SK-N-SH (cell line): ENCODE measurements at regions not wholly inside any gene's neighbourhood (a gene's known extent, or its start where the extent isn't known, plus 50 kb on each side); places are given as distances from the start of the nearest gene placed in this dataset.

ENCODE experiments used
- CTCF ChIA-PET: fragments of 300-600, 350-600 bp; formaldehyde crosslinking; extraction: SDS; loops from one replicate; lab custom pipeline; 2021; lab: Yijun Ruan, JAX
- POLR2A ChIA-PET: fragments of 350-600 bp; sonication (Branson Sonifier 250); formaldehyde crosslinking; extraction: SDS; loops from one replicate; lab custom pipeline; 2020; ENCODE audit warnings: antibody characterized with exemption, inconsistent platforms; lab: Yijun Ruan, JAX
- DNase-seq: peaks from one replicate; pipeline ENCODE4 v3.0.0; 2012
- H2AFZ ChIP-seq: fragments of 200-600 bp; sonication (generic); 2 replicates; pipeline ENCODE4 v1.8.1; 2016; ENCODE audit warnings: antibody characterized with exemption, mild to moderate bottlenecking, low read depth
- H3F3A ChIP-seq: fragments of 200-600 bp; sonication (generic); replicated peaks from 2 replicates; pipeline ENCODE3; 2016; ENCODE audit warnings: antibody characterized with exemption, mild to moderate bottlenecking; ENCODE audit not compliant: insufficient read depth
- H3K27ac ChIP-seq, 2 experiments: fragments of 200-500 bp in 1 of 2; fragments of 200-600 bp in 1 of 2; sonication (Bioruptor generic) in 1 of 2; sonication (generic), shearing (Covaris generic) in 1 of 2; 2 replicates each; pipeline versions ENCODE4 v1.5.1 to v1.6.1; 2014 to 2016; ENCODE audit warnings: low read depth in 2 of 2, inconsistent platforms in 1 of 2, low read length in 1 of 2, mild to moderate bottlenecking in 1 of 2, mixed read lengths in 1 of 2
- H3K27me3 ChIP-seq: fragments of 200-600 bp; sonication (generic), shearing (Covaris generic); 2 replicates; pipeline ENCODE4 v1.6.1; 2016; ENCODE audit warnings: mixed run types; ENCODE audit not compliant: insufficient read depth
- H3K36me3 ChIP-seq, 2 experiments: fragments of 200-500 bp in 1 of 2; fragments of 200-600 bp in 1 of 2; sonication (Bioruptor generic) in 1 of 2; sonication (generic) in 1 of 2; replicated peaks in 1 of 2; 2 replicates each; pipeline versions ENCODE3 to v1.5.1; 2014 to 2016; ENCODE audit warnings: low read length in 1 of 2, mild to moderate bottlenecking in 1 of 2; ENCODE audit not compliant: insufficient read depth in 2 of 2, control insufficient read depth in 1 of 2
- H3K4me1 ChIP-seq, 2 experiments: fragments of 200-500 bp in 1 of 2; fragments of 200-600 bp in 1 of 2; sonication (Bioruptor generic) in 1 of 2; sonication (generic), shearing (Covaris generic) in 1 of 2; 2 replicates each; pipeline versions ENCODE4 v1.5.1 to v1.6.1; 2014 to 2016; ENCODE audit warnings: low read depth in 1 of 2, low read length in 1 of 2, mixed run types in 1 of 2; ENCODE audit not compliant: insufficient read depth in 2 of 2, control insufficient read depth in 1 of 2
- H3K4me2 ChIP-seq: fragments of 200-600 bp; sonication (generic), shearing (Covaris generic); 2 replicates; pipeline ENCODE4 v1.6.1; 2017; ENCODE audit warnings: mixed run types
- H3K4me3 ChIP-seq, 2 experiments: fragments of 200-500 bp in 1 of 2; fragments of 200-600 bp in 1 of 2; sonication (Bioruptor generic) in 1 of 2; sonication (generic), shearing (Covaris generic) in 1 of 2; 2 replicates each; pipeline versions ENCODE4 v1.5.1 to v1.8.1; 2014 to 2016; ENCODE audit warnings: low read depth in 2 of 2, inconsistent platforms in 1 of 2, low read length in 1 of 2, mild to moderate bottlenecking in 1 of 2, mixed read lengths in 1 of 2, moderate library complexity in 1 of 2
- H3K79me2 ChIP-seq: fragments of 200-600 bp; sonication (generic); 2 replicates; pipeline ENCODE4 v1.8.1; 2017; ENCODE audit warnings: mild to moderate bottlenecking; ENCODE audit not compliant: insufficient read depth
- H3K9ac ChIP-seq: fragments of 200-600 bp; sonication (generic); 2 replicates; pipeline ENCODE4 v1.6.1; 2017; ENCODE audit warnings: mixed run types
- H3K9me2 ChIP-seq: fragments of 200-600 bp; sonication (generic); 2 replicates; pipeline ENCODE4 v1.6.1; 2017; ENCODE audit warnings: mixed run types
- H3K9me3 ChIP-seq: fragments of 200-600 bp; sonication (generic); 2 replicates; pipeline ENCODE4 v1.6.1; 2017; ENCODE audit warnings: mixed run types, mild to moderate bottlenecking, moderate library complexity
- H4K20me1 ChIP-seq: fragments of 200-600 bp; sonication (generic); 2 replicates; pipeline ENCODE4 v1.6.1; 2017; ENCODE audit warnings: mild to moderate bottlenecking, mixed run types; ENCODE audit not compliant: insufficient read depth
- CHD2 ChIP-seq: fragments of 150-350 bp; IDR thresholded peaks from 2 replicates; pipeline ENCODE4 v1.6.1; 2018; ENCODE audit warnings: low read length; ENCODE audit not compliant: partially characterized antibody
- CTCF ChIP-seq: fragments of 200-600 bp; sonication (generic); IDR thresholded peaks from 2 replicates; pipeline ENCODE4 v1.6.1; 2017; ENCODE audit warnings: antibody characterized with exemption, mild to moderate bottlenecking, moderate library complexity
- ELF1 ChIP-seq: IDR thresholded peaks from 2 replicates; pipeline ENCODE4 v1.4.0; 2012
- EP300 ChIP-seq, 2 experiments: IDR thresholded peaks; 2 replicates each; pipeline versions ENCODE4 v1.4.0 to v1.6.1; 2012; ENCODE audit warnings: borderline replicate concordance in 1 of 2, low read depth in 1 of 2, low read length in 1 of 2
- EZH2phosphoT487 ChIP-seq: fragments of 200-600 bp; sonication (generic); IDR thresholded peaks from 2 replicates; pipeline ENCODE4 v1.6.1; 2017; ENCODE audit warnings: low read depth, mixed run types, mild to moderate bottlenecking, antibody characterized with exemption, moderate library complexity, borderline replicate concordance
- FOXJ3 ChIP-seq: sonication (generic); formaldehyde crosslinking; IDR thresholded peaks from 2 replicates; pipeline ENCODE4 v1.5.1; 2020; ENCODE audit warnings: mild to moderate bottlenecking, missing genetic modification reagents
- FOXM1 ChIP-seq: IDR thresholded peaks from 2 replicates; pipeline ENCODE4 v1.4.0; 2012; ENCODE audit warnings: low read depth, mild to moderate bottlenecking
- MXI1 ChIP-seq: IDR thresholded peaks from 2 replicates; pipeline ENCODE4 v1.6.1; 2012; ENCODE audit warnings: mild to moderate bottlenecking, low read depth, low read length, improper control_type of control experiment
- NRF1 ChIP-seq: IDR thresholded peaks from 2 replicates; pipeline ENCODE4 v1.6.1; 2012; ENCODE audit warnings: low read depth, mild to moderate bottlenecking, low read length
- RAD21 ChIP-seq: IDR thresholded peaks from 2 replicates; pipeline ENCODE4 v1.6.1; 2012; ENCODE audit warnings: mild to moderate bottlenecking, low read length
- REST ChIP-seq: IDR thresholded peaks from 2 replicates; pipeline ENCODE4 v1.6.1; 2012; ENCODE audit warnings: mild to moderate bottlenecking, low read depth, low read length, moderate library complexity
- RFX5 ChIP-seq: IDR thresholded peaks from 2 replicates; pipeline ENCODE4 v1.6.1; 2012; ENCODE audit warnings: mild to moderate bottlenecking, improper control_type of control experiment, low read length
- RXRA ChIP-seq: IDR thresholded peaks from 2 replicates; pipeline ENCODE4 v1.4.0; 2012; ENCODE audit warnings: low read depth, mild to moderate bottlenecking, borderline replicate concordance
- SIN3A ChIP-seq: IDR thresholded peaks from 2 replicates; pipeline ENCODE4 v1.6.1; 2012; ENCODE audit warnings: low read depth, mild to moderate bottlenecking, low read length, moderate library complexity, borderline replicate concordance
- TAF1 ChIP-seq: IDR thresholded peaks from 2 replicates; pipeline ENCODE4 v1.6.1; 2012; ENCODE audit warnings: low read depth, mild to moderate bottlenecking, low read length, moderate library complexity, borderline replicate concordance
- TCF12 ChIP-seq: IDR thresholded peaks from 2 replicates; pipeline ENCODE4 v1.4.0; 2012
- USF2 ChIP-seq: fragments of 150-350 bp; IDR thresholded peaks from 2 replicates; pipeline ENCODE4 v1.6.1; 2017; ENCODE audit warnings: antibody characterized with exemption, low read length, low read depth, borderline replicate concordance
- WGBS: methylation state at CpG from one replicate; pipeline ENCODE4 v1.1.6; 2017; ENCODE audit warnings: low lambda C conversion rate; 5-methylcytosine and 5-hydroxymethylcytosine counted together
- TF ChIP-seq, protein P1 (sequence below): IDR thresholded peaks from 2 replicates; pipeline ENCODE4 v1.4.0; 2012; ENCODE audit warnings: low read depth
- TF ChIP-seq, protein P2 (sequence below): IDR thresholded peaks from 2 replicates; pipeline ENCODE4; 2012
- TF ChIP-seq, protein P3 (sequence below): IDR thresholded peaks from 2 replicates; pipeline ENCODE4 v1.4.0; 2012; ENCODE audit warnings: low read depth, borderline replicate concordance

DNA sequence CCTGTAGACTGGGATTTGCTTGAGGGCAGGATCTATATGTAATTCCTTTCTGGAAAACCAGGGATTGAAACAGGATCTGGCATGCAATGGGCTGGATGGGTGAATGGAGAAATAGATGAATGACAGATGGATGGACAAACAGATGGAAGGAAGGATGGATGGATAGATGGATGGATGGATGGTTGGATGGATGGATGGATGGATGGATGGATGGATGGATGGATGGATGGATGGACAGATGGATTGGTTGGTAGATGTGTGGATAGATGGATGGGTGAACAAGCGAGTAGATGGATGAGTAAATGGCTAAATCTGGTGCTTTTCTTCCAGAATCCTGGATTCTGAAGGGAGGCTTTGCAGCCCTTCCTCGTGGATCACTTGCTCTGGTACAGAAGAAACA is 162.5 kb upstream of the SMIM23 start:
- Histone ChIP-seq H3K27ac (no peak overlapping the region), H3K9ac (no peak overlapping the region), H3K79me2 (no peaks in the 10 kb centered on the region), H3K36me3 (no peaks in the 10 kb centered on the region), H2AFZ (no peak overlapping the region), H3F3A (no peaks in the 10 kb centered on the region), H3K27me3 (no peaks in the 10 kb centered on the region), H3K9me3 (no peaks in the 10 kb centered on the region)
- ChIA-PET POLR2A (no interaction called here), CTCF (no interaction called here)
- TF ChIP-seq EZH2phosphoT487, result no peak
- no peak for TF ChIP-seq USF2
- TF ChIP-seq, protein P1, sequence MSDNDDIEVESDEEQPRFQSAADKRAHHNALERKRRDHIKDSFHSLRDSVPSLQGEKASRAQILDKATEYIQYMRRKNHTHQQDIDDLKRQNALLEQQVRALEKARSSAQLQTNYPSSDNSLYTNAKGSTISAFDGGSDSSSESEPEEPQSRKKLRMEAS, result no peak
- TF ChIP-seq, protein P2, sequence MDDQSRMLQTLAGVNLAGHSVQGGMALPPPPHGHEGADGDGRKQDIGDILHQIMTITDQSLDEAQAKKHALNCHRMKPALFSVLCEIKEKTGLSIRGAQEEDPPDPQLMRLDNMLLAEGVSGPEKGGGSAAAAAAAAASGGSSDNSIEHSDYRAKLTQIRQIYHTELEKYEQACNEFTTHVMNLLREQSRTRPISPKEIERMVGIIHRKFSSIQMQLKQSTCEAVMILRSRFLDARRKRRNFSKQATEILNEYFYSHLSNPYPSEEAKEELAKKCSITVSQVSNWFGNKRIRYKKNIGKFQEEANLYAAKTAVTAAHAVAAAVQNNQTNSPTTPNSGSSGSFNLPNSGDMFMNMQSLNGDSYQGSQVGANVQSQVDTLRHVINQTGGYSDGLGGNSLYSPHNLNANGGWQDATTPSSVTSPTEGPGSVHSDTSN, result no peak
- TF ChIP-seq EP300 (IDR thresholded peaks at IDR 0.05; ENCODE audit: borderline replicate concordance in 1 of 2, low read depth in 1 of 2, low read length in 1 of 2), result no peak
- no peak for TF ChIP-seq NRF1
- TF ChIP-seq ELF1, result no peak
- TF ChIP-seq TAF1, result no peak
- TF ChIP-seq, protein P3, sequence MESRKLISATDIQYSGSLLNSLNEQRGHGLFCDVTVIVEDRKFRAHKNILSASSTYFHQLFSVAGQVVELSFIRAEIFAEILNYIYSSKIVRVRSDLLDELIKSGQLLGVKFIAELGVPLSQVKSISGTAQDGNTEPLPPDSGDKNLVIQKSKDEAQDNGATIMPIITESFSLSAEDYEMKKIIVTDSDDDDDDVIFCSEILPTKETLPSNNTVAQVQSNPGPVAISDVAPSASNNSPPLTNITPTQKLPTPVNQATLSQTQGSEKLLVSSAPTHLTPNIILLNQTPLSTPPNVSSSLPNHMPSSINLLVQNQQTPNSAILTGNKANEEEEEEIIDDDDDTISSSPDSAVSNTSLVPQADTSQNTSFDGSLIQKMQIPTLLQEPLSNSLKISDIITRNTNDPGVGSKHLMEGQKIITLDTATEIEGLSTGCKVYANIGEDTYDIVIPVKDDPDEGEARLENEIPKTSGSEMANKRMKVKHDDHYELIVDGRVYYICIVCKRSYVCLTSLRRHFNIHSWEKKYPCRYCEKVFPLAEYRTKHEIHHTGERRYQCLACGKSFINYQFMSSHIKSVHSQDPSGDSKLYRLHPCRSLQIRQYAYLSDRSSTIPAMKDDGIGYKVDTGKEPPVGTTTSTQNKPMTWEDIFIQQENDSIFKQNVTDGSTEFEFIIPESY, result no peak
- no peak for TF ChIP-seq TCF12
- TF ChIP-seq SIN3A, result no peak
- no peak for TF ChIP-seq REST
- no peak for TF ChIP-seq MXI1
- TF ChIP-seq FOXJ3 (CRISPR knock-in tag), result no peak
- TF ChIP-seq FOXM1, result no peak
- no peak for TF ChIP-seq RAD21
- no peak for TF ChIP-seq CHD2
- no peak for TF ChIP-seq RXRA
- no peak for TF ChIP-seq RFX5
- TF ChIP-seq CTCF, result no peak
- TF ChIP-seq, all 33 proteins: peak for 0
- no peaks in the 10 kb centered on the region for H3K9me2 ChIP-seq
- 31% methylated on average over 2 of the region's 2 CpGs for WGBS
- no peak for DNase-seq
- H4K20me1 ChIP-seq, result no peaks in the 10 kb centered on the region
- H3K4me1 ChIP-seq, result peaks cover 0 to 10% of the 10 kb centered on the region in 2 experiments; a peak in 1 of 4 replicates
- H3K4me3 ChIP-seq, result no peak overlapping the region
- no peak overlapping the region for H3K4me2 ChIP-seq
